ENCODE measurements at regions not wholly inside any gene's neighbourhood (a gene's known extent, or its start where the extent isn't known, plus 50 kb on each side); places are given as distances from the start of the nearest gene placed in this dataset.

GRCh38 chr3:77807312-77807711, 767.4 kb downstream of the ROBO2 start:
- no peak for TF ChIP-seq CTCF (IDR thresholded peaks at IDR 0.05; ENCODE audit: insufficient read depth, low read depth, low read length)
- H3K4me3 ChIP-seq (ENCODE audit: low read depth, low read length): no peak overlapping the region
- no peak for DNase-seq (ENCODE audit: low read depth)

- TF ChIP-seq CTCF (IDR thresholded peaks at IDR 0.05; ENCODE audit: insufficient read depth, low read depth, low read length): no peak
- DNase-seq (ENCODE audit: low read depth): no peak
- no peak overlapping the region for H3K4me3 ChIP-seq (ENCODE audit: low read depth, low read length)
Measured at GRCh38 chr3:77814845-77815244, 774.9 kb downstream of the ROBO2 start.

GRCh38 chr3:77815467-77815866, 775.6 kb downstream of the ROBO2 start:
- no peak for TF ChIP-seq CTCF (IDR thresholded peaks at IDR 0.05; ENCODE audit: insufficient read depth, low read depth, low read length)
- no peak for DNase-seq (ENCODE audit: low read depth)
- H3K4me3 ChIP-seq (ENCODE audit: low read depth, low read length): no peak overlapping the region

- no peak overlapping the region for H3K4me3 ChIP-seq (ENCODE audit: low read depth, low read length)
- TF ChIP-seq CTCF (IDR thresholded peaks at IDR 0.05; ENCODE audit: insufficient read depth, low read depth, low read length): no peak
- DNase-seq (ENCODE audit: low read depth): peak; percentile 4
Measured at GRCh38 chr3:77816366-77816765, 776.5 kb downstream of the ROBO2 start.

- peak; percentile 61 for DNase-seq (ENCODE audit: low read depth)
- no peak for TF ChIP-seq CTCF (IDR thresholded peaks at IDR 0.05; ENCODE audit: insufficient read depth, low read depth, low read length)
- H3K4me3 ChIP-seq (ENCODE audit: low read depth, low read length): no peak overlapping the region
Measured at GRCh38 chr3:77825001-77825827, 785.3 kb downstream of the ROBO2 start.

GRCh38 chr3:77835921-77836320, 796.0 kb downstream of the ROBO2 start:
- no peak overlapping the region for H3K4me3 ChIP-seq (ENCODE audit: low read depth, low read length)
- no peak for TF ChIP-seq CTCF (IDR thresholded peaks at IDR 0.05; ENCODE audit: insufficient read depth, low read depth, low read length)
- peak; percentile 55 for DNase-seq (ENCODE audit: low read depth)
